Astrocyte (in vitro differentiated cells and primary cell): ENCODE measurements at regions not wholly inside any gene's neighbourhood (a gene's known extent, or its start where the extent isn't known, plus 50 kb on each side); places are given as distances from the start of the nearest gene placed in this dataset.

Experiments used
- DNase-seq: peaks from one replicate; pipeline ENCODE4 v3.0.0-alpha.2; 2010; ENCODE audit warnings: low read depth
- FAIRE-seq: peaks from 2 replicates; lab custom pipeline; 2011; peaks lifted over from hg19 to GRCh38; lab: Jason Lieb, UNC
- H2AFZ ChIP-seq: 2 replicates; pipeline ENCODE4 v1.6.0; 2012; ENCODE audit warnings: low read depth, low read length, inconsistent platforms
- H3K27ac ChIP-seq: 2 replicates; pipeline ENCODE4 v1.5.1; 2011; ENCODE audit warnings: low read depth, low read length, inconsistent platforms
- H3K27me3 ChIP-seq: 2 replicates; pipeline ENCODE4 v1.6.0; 2011; ENCODE audit warnings: low read length, inconsistent platforms; ENCODE audit not compliant: insufficient read depth
- H3K36me3 ChIP-seq: 2 replicates; pipeline ENCODE4 v1.5.1; 2011; ENCODE audit warnings: low read length, inconsistent platforms; ENCODE audit not compliant: insufficient read depth
- H3K4me1 ChIP-seq: 2 replicates; pipeline ENCODE4 v1.5.1; 2011; ENCODE audit warnings: low read length, inconsistent platforms; ENCODE audit not compliant: insufficient read depth
- H3K4me2 ChIP-seq: 2 replicates; pipeline ENCODE4 v1.6.0; 2012; ENCODE audit warnings: low read length, inconsistent platforms
- H3K4me3 ChIP-seq: 2 replicates; pipeline ENCODE4 v1.5.1; 2011; ENCODE audit warnings: low read depth, mild to moderate bottlenecking, low read length, inconsistent platforms; ENCODE audit not compliant: insufficient read depth
- H3K79me2 ChIP-seq: 2 replicates; pipeline ENCODE4 v1.6.0; 2012; ENCODE audit warnings: mild to moderate bottlenecking, low read length, inconsistent platforms; ENCODE audit not compliant: insufficient read depth
- H3K9ac ChIP-seq: 2 replicates; pipeline ENCODE4 v1.6.0; 2012; ENCODE audit warnings: mild to moderate bottlenecking, low read length, inconsistent platforms
- H3K9me3 ChIP-seq: 2 replicates; pipeline ENCODE4 v1.5.1; 2012; ENCODE audit warnings: low read depth, mild to moderate bottlenecking, low read length, inconsistent platforms; ENCODE audit not compliant: insufficient read depth
- H4K20me1 ChIP-seq: 2 replicates; pipeline ENCODE4 v1.6.0; 2012; ENCODE audit warnings: low read length, inconsistent platforms; ENCODE audit not compliant: insufficient read depth
- H3K27ac Mint-ChIP-seq: one replicate; pipeline ENCODE4 v1.8.0; 2021; ENCODE audit warnings: mild to moderate bottlenecking, mixed read lengths; ENCODE audit not compliant: unreplicated experiment
- H3K27me3 Mint-ChIP-seq: one replicate; pipeline ENCODE4 v1.8.0; 2021; ENCODE audit warnings: low read depth, mixed read lengths; ENCODE audit not compliant: unreplicated experiment
- H3K36me3 Mint-ChIP-seq: one replicate; pipeline ENCODE4 v1.8.0; 2021; ENCODE audit warnings: low read depth, mixed read lengths; ENCODE audit not compliant: unreplicated experiment
- H3K4me1 Mint-ChIP-seq: one replicate; pipeline ENCODE4 v1.8.0; 2021; ENCODE audit warnings: low read depth, mixed read lengths; ENCODE audit not compliant: unreplicated experiment
- H3K4me3 Mint-ChIP-seq: one replicate; pipeline ENCODE4 v1.8.0; 2021; ENCODE audit warnings: mild to moderate bottlenecking, moderate library complexity, mixed read lengths; ENCODE audit not compliant: unreplicated experiment
- H3K9me3 Mint-ChIP-seq: one replicate; pipeline ENCODE4 v1.8.0; 2021; ENCODE audit warnings: mild to moderate bottlenecking, mixed read lengths; ENCODE audit not compliant: unreplicated experiment
- EZH2 ChIP-seq: IDR thresholded peaks from 2 replicates; pipeline ENCODE4 v1.6.1; 2012; ENCODE audit warnings: mild to moderate bottlenecking, low read length, inconsistent platforms; ENCODE audit not compliant: insufficient read depth
- TF ChIP-seq, protein P1 (sequence below): IDR thresholded peaks from 2 replicates; pipeline ENCODE4 v1.5.1; 2011; ENCODE audit warnings: low read depth, mild to moderate bottlenecking, inconsistent platforms, low read length, moderate library complexity; ENCODE audit not compliant: insufficient read depth

DNA sequence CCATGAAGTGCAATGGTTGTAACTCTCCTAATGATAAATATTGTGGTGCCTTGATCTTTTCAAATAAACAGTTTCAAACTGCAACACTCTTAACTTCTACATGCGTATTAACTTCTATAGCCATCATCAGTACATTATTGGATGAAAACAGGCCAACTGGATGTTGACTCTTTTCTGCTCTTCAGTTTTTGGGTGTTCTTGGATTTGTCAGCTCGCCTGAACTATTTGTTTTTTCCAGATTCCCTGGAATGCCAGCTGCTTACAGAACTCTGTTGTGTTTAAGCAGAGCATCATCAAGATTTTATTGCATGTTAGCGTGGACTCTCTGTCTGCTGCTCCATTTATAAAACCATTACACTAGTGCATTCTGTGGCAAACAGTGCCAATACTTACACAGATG lies 626.1 kb downstream of the HDGFL1 start:
- Mint-ChIP-seq H3K27me3 (peaks cover 1% of the 10 kb centered on the region), H3K27ac (no peak overlapping the region), H3K36me3 (no peaks in the 10 kb centered on the region), H3K4me3 (no peak overlapping the region), H3K4me1 (no peaks in the 10 kb centered on the region), H3K9me3 (peaks cover 2% of the 10 kb centered on the region)
- Histone ChIP-seq H3K27me3 (no peaks in the 10 kb centered on the region), H3K9ac (no peak overlapping the region), H3K4me3 (no peak overlapping the region), H3K9me3 (no peaks in the 10 kb centered on the region), H3K27ac (no peak overlapping the region), H4K20me1 (no peaks in the 10 kb centered on the region), H3K36me3 (no peaks in the 10 kb centered on the region), H2AFZ (no peak overlapping the region), H3K4me1 (no peaks in the 10 kb centered on the region), H3K4me2 (no peak overlapping the region), H3K79me2 (no peaks in the 10 kb centered on the region)
- FAIRE-seq (no peak), DNase-seq (no peak)
- no peak for TF ChIP-seq EZH2
- TF ChIP-seq, protein P1, sequence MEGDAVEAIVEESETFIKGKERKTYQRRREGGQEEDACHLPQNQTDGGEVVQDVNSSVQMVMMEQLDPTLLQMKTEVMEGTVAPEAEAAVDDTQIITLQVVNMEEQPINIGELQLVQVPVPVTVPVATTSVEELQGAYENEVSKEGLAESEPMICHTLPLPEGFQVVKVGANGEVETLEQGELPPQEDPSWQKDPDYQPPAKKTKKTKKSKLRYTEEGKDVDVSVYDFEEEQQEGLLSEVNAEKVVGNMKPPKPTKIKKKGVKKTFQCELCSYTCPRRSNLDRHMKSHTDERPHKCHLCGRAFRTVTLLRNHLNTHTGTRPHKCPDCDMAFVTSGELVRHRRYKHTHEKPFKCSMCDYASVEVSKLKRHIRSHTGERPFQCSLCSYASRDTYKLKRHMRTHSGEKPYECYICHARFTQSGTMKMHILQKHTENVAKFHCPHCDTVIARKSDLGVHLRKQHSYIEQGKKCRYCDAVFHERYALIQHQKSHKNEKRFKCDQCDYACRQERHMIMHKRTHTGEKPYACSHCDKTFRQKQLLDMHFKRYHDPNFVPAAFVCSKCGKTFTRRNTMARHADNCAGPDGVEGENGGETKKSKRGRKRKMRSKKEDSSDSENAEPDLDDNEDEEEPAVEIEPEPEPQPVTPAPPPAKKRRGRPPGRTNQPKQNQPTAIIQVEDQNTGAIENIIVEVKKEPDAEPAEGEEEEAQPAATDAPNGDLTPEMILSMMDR, result no peak

DNA sequence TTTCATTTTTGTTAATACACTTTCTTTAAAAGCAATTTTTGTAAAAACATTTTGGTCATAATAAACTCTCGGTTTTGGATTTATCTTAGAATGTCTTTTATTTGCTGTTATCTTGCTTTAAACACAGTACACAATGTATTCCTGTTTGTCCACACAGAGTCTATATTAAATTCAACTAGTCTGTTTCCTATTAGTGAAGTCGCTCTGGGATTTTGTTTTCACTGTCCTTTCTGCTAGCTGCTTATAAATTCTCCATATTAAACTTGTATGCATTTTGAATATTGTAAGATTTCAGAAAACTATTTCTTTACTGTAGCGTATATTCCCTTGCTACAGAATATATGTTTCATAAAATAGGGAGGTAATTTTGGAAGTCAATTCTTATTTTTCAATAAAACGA lies 630.2 kb downstream of the HDGFL1 start:
- Histone ChIP-seq H3K9ac (no peak overlapping the region), H3K9me3 (no peaks in the 10 kb centered on the region), H3K79me2 (no peaks in the 10 kb centered on the region), H3K4me3 (no peak overlapping the region), H3K27ac (no peak overlapping the region), H3K4me1 (no peaks in the 10 kb centered on the region), H3K4me2 (no peak overlapping the region), H3K27me3 (no peaks in the 10 kb centered on the region), H3K36me3 (no peaks in the 10 kb centered on the region), H2AFZ (no peak overlapping the region), H4K20me1 (no peaks in the 10 kb centered on the region)
- Mint-ChIP-seq H3K27me3 (no peaks in the 10 kb centered on the region), H3K9me3 (no peaks in the 10 kb centered on the region), H3K4me3 (no peak overlapping the region), H3K4me1 (no peaks in the 10 kb centered on the region), H3K36me3 (no peaks in the 10 kb centered on the region), H3K27ac (no peak overlapping the region)
- FAIRE-seq, result no peak
- no peak for TF ChIP-seq EZH2
- DNase-seq, result no peak

DNA sequence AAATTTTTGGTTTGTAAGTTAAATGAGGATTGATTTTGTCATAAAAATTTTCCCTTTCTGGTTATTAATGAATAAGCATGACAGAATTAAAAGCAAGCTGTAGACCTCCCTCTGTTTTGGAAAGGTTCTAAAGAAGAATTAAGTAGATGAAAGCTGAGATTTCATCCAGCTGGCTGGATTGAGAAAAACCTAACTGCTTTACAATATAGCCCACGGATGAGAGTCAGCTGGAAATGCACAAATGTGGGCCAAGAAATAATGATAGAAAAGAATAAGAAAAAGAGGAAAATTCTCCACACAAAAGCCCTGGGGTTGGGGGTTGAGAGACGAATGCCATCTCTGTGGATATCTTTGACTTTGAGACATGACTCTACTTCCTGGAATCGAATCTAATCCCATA lies 631.6 kb downstream of the HDGFL1 start:
- Histone ChIP-seq H2AFZ (no peak overlapping the region), H4K20me1 (no peaks in the 10 kb centered on the region), H3K27ac (no peak overlapping the region), H3K36me3 (no peaks in the 10 kb centered on the region), H3K4me3 (no peak overlapping the region), H3K9ac (no peak overlapping the region), H3K9me3 (no peaks in the 10 kb centered on the region), H3K27me3 (no peaks in the 10 kb centered on the region), H3K4me1 (no peaks in the 10 kb centered on the region), H3K4me2 (no peak overlapping the region), H3K79me2 (no peaks in the 10 kb centered on the region)
- Mint-ChIP-seq H3K4me3 (no peak overlapping the region), H3K27me3 (no peaks in the 10 kb centered on the region), H3K9me3 (peaks cover 2% of the 10 kb centered on the region), H3K4me1 (no peaks in the 10 kb centered on the region), H3K27ac (no peak overlapping the region), H3K36me3 (no peaks in the 10 kb centered on the region)
- DNase-seq (no peak), FAIRE-seq (no peak)
- TF ChIP-seq, protein P1, result no peak
- TF ChIP-seq EZH2, result no peak
